Suprapubic skin (tissue), 4 donors: ENCODE measurements at regions not wholly inside any gene's neighbourhood (a gene's known extent, or its start where the extent isn't known, plus 50 kb on each side); places are given as distances from the start of the nearest gene placed in this dataset.

ENCODE experiments used
- CTCF ChIP-seq, 2 donors: fragments of 200-600 bp in 1 of 2; fragments of 450-650 bp in 1 of 2; sonication (generic) in 1 of 2; IDR thresholded peaks; one replicate each; pipeline ENCODE4 v1.5.1; 2016 to 2019; ENCODE audit warnings: antibody characterized with exemption in 2 of 2, mild to moderate bottlenecking in 1 of 2, moderate library complexity in 1 of 2
- EP300 ChIP-seq: sonication (generic); formaldehyde crosslinking; IDR thresholded peaks from one replicate; pipeline ENCODE4 v1.6.1; 2017; ENCODE audit warnings: antibody characterized with exemption
- POLR2A ChIP-seq, 2 donors: fragments of 450-650 bp; IDR thresholded peaks; one replicate each; pipeline ENCODE4 v1.6.1; 2017; ENCODE audit warnings: antibody characterized with exemption in 2 of 2, mild to moderate bottlenecking in 2 of 2, moderate library complexity in 2 of 2
- POLR2AphosphoS5 ChIP-seq, 3 donors: sonication (generic); formaldehyde crosslinking; IDR thresholded peaks; one replicate each; pipeline ENCODE4 v1.6.1; 2017; ENCODE audit warnings: antibody characterized with exemption in 3 of 3

DNA sequence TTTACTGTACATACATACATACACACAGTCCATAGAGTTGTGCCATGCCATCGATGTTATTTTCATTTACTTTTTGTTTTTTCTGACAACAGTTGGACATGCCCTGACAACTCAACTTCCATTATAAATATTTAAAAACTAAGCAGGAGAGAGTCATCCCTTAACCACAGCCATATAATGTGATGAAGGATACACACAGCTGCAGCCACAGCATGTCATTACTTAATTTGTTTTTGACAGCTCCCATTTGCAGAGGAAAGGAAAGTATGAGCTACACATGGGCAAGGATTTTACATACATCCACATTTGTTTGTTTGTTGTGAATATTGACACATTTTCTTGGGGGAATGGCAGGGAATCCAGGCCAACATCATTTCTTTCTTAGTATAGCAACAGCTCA is 91.5 kb upstream of the TUT7 start:
- no peak for TF ChIP-seq CTCF (IDR thresholded peaks at IDR 0.05)
- TF ChIP-seq POLR2AphosphoS5 (IDR thresholded peaks at IDR 0.05) = no peak
- TF ChIP-seq EP300 = no peak
- no peak for TF ChIP-seq POLR2A (IDR thresholded peaks at IDR 0.05)
